T-helper 17 cell (primary cell): ENCODE measurements at regions not wholly inside any gene's neighbourhood (a gene's known extent, or its start where the extent isn't known, plus 50 kb on each side); places are given as distances from the start of the nearest gene placed in this dataset.

Source experiments
- ATAC-seq: fragments of 150-1000 bp; cut with Tn5 transposase; 2 replicates; pipeline ENCODE4 v1.10.0; 2021; ENCODE audit warnings: mild to moderate bottlenecking, moderate library complexity
- DNase-seq, 3 donors: peaks; one replicate each; pipeline versions ENCODE4 v3.0.0 to v3.0.0-alpha.2; 2020 to 2021
- H3K9me3 ChIP-seq: one replicate; pipeline ENCODE4 v1.7.0; 2013; ENCODE audit warnings: low read length, mild to moderate bottlenecking; ENCODE audit not compliant: control insufficient read depth, poor library complexity, severe bottlenecking
- H3K27ac Mint-ChIP-seq: one replicate; pipeline ENCODE4 v1.8.0; 2022; ENCODE audit warnings: mild to moderate bottlenecking, moderate library complexity, mixed read lengths
- H3K27me3 Mint-ChIP-seq: one replicate; pipeline ENCODE4 v1.8.0; 2022; ENCODE audit warnings: mixed read lengths
- H3K36me3 Mint-ChIP-seq: one replicate; pipeline ENCODE4 v1.8.0; 2022; ENCODE audit warnings: low read depth, mixed read lengths
- H3K4me1 Mint-ChIP-seq: one replicate; pipeline ENCODE4 v1.8.0; 2022; ENCODE audit warnings: mild to moderate bottlenecking, mixed read lengths
- H3K4me3 Mint-ChIP-seq: one replicate; pipeline ENCODE4 v1.8.0; 2022; ENCODE audit warnings: mild to moderate bottlenecking, moderate library complexity, mixed read lengths

DNA sequence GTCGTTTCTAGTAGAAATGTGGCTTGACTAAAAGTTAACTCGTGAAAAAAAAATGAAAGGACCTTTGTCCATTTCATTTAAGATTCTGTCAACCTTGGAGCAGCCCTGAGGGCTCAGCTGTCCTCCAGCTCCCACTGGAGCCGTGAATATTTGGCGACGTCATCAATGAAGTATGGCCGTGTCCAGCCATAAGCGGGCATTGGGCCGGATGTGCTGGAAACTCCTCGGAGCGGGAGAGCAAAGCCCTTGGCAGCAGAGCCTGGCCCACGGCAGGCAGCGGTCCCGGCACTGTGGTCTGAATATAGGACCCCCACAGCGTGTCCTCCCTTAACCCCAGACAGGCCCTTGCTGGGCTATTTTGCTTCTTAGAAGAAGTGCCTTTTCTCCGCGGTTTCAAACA lies 50.0 kb downstream of the JAKMIP3 start:
- peaks cover 20% of the 10 kb centered on the region for H3K27me3 Mint-ChIP-seq
- H3K9me3 ChIP-seq = no peaks in the 10 kb centered on the region
- peaks cover 2% of the 10 kb centered on the region for H3K36me3 Mint-ChIP-seq
- H3K4me3 Mint-ChIP-seq = no peak overlapping the region
- ATAC-seq = no peak
- DNase-seq = peak in 1 of 3 donors; percentile 4
- H3K27ac Mint-ChIP-seq = no peak overlapping the region
- H3K4me1 Mint-ChIP-seq = peaks cover 2% of the 10 kb centered on the region

DNA sequence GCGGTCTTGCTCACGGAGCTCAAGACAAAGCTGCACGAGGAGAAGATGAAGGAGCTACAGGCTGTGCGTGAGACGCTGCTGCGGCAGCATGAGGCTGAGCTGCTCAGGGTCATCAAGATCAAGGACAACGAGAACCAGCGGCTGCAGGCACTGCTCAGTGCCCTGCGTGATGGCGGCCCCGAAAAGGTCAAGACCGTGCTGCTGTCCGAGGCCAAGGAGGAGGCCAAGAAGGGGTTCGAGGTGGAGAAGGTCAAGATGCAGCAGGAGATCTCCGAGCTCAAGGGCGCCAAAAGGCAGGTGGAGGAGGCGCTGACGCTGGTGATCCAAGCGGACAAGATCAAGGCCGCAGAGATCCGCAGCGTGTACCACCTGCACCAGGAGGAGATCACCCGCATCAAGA lies 51.4 kb downstream of the JAKMIP3 start:
- peaks cover 23% of the 10 kb centered on the region for H3K27me3 Mint-ChIP-seq
- H3K9me3 ChIP-seq = no peaks in the 10 kb centered on the region
- H3K36me3 Mint-ChIP-seq = peaks cover 2% of the 10 kb centered on the region
- peaks cover 2% of the 10 kb centered on the region for H3K4me1 Mint-ChIP-seq
- no peak overlapping the region for H3K4me3 Mint-ChIP-seq
- H3K27ac Mint-ChIP-seq = no peak overlapping the region
- DNase-seq (peak in 1 of 3 donors; percentile 3), ATAC-seq (no peak)

DNA sequence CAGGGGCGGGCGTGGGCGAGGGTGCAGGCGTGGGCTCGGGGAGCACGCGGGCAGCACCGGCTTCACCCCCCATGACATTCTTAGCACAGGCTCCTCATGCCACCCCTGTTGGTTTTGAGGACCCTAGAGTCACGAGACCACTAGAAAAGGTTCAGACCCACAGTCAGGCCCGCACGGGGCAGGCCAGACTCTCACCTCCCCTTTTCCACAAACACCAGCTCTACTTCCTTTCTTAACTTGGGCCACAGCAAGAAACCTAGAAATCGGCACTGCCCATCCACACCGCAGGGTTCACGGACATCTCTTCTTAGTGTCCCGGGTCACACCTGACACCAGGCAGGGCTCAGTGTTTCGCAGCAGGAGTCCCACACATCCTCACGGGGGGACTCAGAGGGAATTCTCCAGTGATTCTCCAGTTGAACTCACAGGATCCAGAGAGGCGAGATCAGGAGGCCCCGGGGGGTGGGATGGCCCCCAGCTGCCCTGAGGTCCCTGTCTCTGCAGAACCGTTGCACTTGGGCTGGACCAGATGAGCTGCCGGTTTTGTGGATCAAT lies 52.0 kb downstream of the JAKMIP3 start:
- H3K4me1 Mint-ChIP-seq = peaks cover 2% of the 10 kb centered on the region
- peaks cover 2% of the 10 kb centered on the region for H3K36me3 Mint-ChIP-seq
- H3K27me3 Mint-ChIP-seq = peaks cover 23% of the 10 kb centered on the region
- no peak for DNase-seq
- no peak overlapping the region for H3K27ac Mint-ChIP-seq
- H3K4me3 Mint-ChIP-seq = no peak overlapping the region
- H3K9me3 ChIP-seq = no peaks in the 10 kb centered on the region
- ATAC-seq = no peak

DNA sequence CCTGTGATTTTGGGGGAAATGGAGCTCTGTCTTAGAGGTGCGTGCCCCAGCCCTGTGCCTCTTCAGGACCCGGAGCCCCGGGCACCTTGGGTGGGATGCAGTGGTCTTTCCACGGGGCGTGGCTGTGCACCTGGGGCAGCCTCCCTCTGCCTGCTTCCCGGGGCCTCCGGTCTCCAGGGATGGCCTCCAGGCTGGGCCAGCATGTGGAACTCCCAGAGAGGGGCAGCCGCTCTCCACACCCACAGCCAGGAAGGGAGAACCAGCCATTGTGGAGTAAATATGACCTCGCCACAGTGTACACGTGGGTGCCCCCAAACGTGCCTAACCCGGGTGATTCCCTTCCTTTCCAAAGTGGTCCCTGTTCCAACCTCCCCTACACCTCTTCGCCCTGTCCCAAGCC lies 52.6 kb downstream of the JAKMIP3 start:
- Mint-ChIP-seq H3K36me3 (peaks cover 2% of the 10 kb centered on the region), H3K27ac (no peak overlapping the region), H3K4me3 (no peak overlapping the region), H3K27me3 (peaks cover 23% of the 10 kb centered on the region), H3K4me1 (peaks cover 2% of the 10 kb centered on the region)
- H3K9me3 ChIP-seq = no peaks in the 10 kb centered on the region
- no peak for ATAC-seq
- DNase-seq = no peak

DNA sequence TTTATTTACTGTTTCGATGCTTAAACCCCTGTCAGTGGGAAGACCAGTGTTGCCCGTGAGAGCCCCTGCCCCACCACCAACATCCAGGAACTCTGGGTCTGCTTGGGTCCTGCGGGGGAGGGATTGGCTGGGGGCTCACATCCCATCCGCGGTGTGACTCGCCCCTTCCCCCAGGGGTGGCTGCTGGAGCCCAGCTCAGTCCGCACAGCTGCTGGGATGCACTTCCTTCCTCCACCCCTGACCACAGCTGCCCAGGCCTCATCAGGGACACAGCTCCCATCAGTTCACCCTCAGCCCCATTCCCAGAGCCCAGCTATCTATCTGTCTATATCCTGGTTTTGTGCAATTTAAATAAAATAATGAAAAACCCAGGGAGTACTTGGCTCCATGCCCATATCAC lies 54.5 kb downstream of the JAKMIP3 start:
- H3K27ac Mint-ChIP-seq = no peak overlapping the region

DNA sequence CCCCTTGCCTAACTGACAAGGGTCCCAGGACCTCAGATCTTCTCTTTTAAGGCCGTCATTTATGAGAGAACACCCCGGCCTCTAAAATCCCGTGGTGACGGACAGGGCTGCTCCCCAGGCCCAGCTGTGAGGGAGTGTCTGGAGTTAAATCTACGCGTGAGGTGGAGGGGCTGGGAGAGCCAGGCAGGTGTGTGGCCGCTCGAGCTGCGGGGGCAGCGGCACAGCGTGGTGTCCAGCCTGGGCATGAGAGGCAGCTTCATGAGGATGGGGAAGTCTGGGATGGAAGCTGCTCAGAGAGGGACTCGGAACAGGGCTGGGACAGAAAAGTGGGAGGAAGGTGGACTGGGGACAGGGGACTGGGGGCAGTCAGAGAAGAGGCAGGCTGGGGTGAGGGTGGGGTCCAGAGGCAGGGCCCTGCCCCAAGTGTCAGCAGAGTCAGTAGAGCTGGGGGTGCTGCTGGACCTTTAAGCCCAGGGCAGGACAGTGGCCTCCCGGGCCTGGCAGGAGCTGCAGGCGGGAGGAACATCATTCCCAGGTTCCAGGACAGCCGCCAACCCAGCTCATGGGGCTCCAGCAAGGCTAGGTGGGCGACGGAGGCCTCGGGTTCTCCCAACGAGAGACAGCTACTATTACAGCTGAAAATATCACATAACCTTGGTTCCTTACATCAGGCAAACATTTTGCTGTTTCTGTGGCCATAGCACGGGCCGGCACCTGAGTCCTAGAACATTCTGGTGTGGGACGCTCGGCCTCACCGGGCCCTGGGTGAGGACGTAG lies 55.2 kb downstream of the JAKMIP3 start:
- H3K9me3 ChIP-seq = no peaks in the 10 kb centered on the region
- ATAC-seq = no peak
- peaks cover 36% of the 10 kb centered on the region for H3K27me3 Mint-ChIP-seq
- H3K4me3 Mint-ChIP-seq = no peak overlapping the region
- no peak overlapping the region for H3K27ac Mint-ChIP-seq
- H3K36me3 Mint-ChIP-seq = peaks cover 2% of the 10 kb centered on the region
- peak in 1 of 3 donors; percentile 2 for DNase-seq
- H3K4me1 Mint-ChIP-seq = peaks cover 2% of the 10 kb centered on the region

More for the DNA sequence above, 54.5 kb downstream of the JAKMIP3 start:
- ATAC-seq (no peak), DNase-seq (peak in 1 of 3 donors; percentile 7)
- Mint-ChIP-seq H3K4me3 (no peak overlapping the region), H3K27me3 (peaks cover 36% of the 10 kb centered on the region), H3K36me3 (peaks cover 2% of the 10 kb centered on the region), H3K4me1 (peaks cover 2% of the 10 kb centered on the region)
- H3K9me3 ChIP-seq = no peaks in the 10 kb centered on the region

DNA sequence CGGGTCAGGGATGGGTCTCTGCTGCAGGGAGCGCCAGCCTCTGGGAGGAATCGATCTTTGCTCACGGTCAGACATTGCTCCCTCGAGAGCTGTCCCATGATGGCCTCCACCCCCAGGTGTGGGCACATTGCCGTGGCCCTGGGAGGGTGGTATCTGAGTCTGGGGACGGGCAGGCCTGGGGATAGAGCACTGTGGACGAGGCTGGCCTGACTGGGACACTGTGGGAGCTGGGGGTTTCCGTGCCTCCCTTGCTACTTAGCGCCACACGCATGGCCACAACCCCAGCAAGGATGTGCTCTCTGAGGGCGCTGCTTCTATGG lies 55.7 kb downstream of the JAKMIP3 start:
- Mint-ChIP-seq H3K4me3 (no peak overlapping the region), H3K4me1 (peaks cover 2% of the 10 kb centered on the region), H3K27ac (no peak overlapping the region), H3K27me3 (peaks cover 36% of the 10 kb centered on the region), H3K36me3 (peaks cover 2% of the 10 kb centered on the region)
- ATAC-seq = no peak
- no peak for DNase-seq
- H3K9me3 ChIP-seq = no peaks in the 10 kb centered on the region

DNA sequence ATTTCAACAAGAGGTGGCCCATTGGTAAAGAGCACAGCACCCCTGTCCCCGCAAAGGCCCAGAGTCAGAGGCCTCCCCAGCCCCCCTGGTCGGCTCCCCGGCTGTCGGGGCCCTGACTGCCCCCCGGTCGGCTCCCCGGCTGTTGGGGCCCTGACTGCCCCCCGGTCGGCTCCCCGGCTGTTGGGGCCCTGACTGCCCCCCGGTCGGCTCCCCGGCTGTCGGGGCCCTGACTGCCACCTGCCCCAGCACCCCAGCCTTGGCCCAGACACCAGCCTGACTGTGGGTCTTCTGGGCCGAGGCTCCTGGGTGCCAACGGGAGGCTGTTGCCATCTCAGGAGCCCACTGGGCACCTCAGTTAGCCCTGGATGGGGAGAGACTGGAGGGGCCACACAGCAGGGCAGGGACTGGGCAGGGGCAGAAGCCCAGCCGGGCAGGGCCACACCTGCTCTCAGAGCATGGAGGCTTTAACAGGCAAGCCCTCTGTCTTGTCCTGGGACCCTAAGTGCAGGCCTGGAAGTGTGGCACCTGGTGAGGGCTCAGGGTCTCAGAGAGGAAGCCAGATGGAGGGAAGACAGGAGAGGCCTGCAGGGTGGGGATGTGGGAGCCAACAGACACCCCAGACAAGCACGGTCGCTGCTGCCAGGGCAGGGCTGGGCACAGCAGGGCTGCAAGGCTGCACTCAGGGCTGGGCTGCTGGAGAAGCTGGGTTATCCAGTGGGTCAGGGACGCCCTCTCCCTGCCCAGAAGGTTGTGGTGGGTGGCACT lies 56.5 kb downstream of the JAKMIP3 start:
- H3K9me3 ChIP-seq = no peaks in the 10 kb centered on the region
- Mint-ChIP-seq H3K27ac (no peak overlapping the region), H3K4me3 (no peak overlapping the region), H3K4me1 (peaks cover 2% of the 10 kb centered on the region), H3K27me3 (peaks cover 31% of the 10 kb centered on the region), H3K36me3 (peaks cover 2% of the 10 kb centered on the region)
- no peak for DNase-seq
- no peak for ATAC-seq

DNA sequence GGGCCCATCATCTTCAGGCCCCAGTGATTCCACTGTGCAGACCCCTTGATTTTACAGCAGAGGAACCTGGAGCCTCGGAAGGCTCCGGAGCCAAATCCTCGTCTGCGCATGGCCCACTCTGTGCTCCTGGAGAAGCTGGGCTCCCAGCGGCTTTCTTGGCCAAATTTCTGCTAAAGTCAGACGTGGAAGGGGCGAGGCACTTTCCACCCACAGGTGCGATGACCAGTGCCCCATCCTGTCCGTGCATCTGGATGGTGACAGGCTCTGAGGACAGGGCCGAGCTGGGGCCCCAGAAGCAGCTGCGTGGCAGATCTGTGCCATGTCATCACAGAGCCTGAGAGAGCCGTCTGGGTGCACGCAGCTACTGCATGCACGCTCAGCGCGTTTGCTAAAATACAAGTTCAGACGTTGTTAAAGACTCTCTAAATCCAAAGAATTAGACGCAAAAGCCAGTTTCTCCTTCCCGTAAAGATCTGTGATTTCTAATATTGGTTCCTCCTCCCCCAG lies 57.2 kb downstream of the JAKMIP3 start:
- Mint-ChIP-seq H3K4me1 (peaks cover 2% of the 10 kb centered on the region), H3K4me3 (no peak overlapping the region), H3K36me3 (peaks cover 2% of the 10 kb centered on the region), H3K27ac (no peak overlapping the region), H3K27me3 (peaks cover 31% of the 10 kb centered on the region)
- DNase-seq = no peak
- no peaks in the 10 kb centered on the region for H3K9me3 ChIP-seq
- no peak for ATAC-seq

DNA sequence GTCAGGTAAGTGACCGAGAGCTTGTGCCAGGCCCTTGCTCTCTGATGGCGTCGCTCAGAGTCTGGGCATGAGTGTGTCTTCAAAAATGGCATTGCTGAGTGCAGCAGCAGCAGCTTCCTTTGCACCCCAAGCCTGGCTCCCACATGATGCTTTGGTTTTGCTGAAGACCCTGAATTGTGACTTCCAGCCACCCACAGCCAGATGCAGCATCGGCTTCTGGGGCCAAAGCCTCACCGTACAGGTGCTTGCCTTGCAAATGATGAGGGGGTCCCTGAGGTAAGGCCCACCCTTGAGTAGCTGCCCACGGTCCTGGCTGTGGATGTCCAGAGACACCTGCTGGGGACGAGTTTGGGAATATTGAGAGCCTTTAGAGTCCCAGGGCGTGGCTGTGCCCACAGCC lies 57.9 kb downstream of the JAKMIP3 start:
- no peak for DNase-seq
- Mint-ChIP-seq H3K4me1 (peaks cover 2% of the 10 kb centered on the region), H3K4me3 (no peak overlapping the region), H3K36me3 (peaks cover 1% of the 10 kb centered on the region), H3K27me3 (peaks cover 30% of the 10 kb centered on the region), H3K27ac (no peak overlapping the region)
- no peak for ATAC-seq
- H3K9me3 ChIP-seq = no peaks in the 10 kb centered on the region

DNA sequence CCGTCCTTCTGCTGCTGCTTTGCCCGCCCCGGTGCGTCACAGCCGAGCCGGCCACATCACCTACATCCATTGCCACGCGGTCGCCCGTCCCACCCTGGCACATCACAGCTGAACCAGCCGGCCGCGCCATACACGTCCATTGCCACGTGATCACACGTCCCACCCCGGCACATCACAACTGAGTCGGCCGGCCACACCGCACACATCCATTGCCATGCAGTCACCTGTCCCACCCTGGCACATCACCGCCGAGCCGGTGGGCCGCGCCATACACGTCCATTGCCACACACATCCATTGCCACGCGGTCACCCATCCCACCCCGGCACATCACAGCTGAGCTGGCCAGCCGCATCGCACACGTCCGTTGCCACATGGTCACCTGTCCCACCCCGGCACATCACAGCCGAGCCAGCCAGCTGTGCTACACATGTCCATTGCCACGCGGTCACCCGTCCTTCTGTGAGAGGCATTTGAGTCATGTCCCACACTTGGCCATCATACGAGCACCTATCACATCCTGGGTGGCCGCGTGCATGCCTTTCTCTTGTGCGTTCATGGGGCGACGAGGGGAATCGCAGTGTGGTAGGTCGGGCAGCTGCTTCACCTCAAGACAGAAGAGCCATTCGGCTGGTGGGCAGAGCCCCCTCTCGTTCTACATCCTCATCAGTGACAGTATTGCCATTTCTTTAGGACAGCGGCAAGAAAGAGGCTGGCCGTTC lies 58.6 kb downstream of the JAKMIP3 start:
- Mint-ChIP-seq H3K36me3 (no peaks in the 10 kb centered on the region), H3K27me3 (peaks cover 25% of the 10 kb centered on the region), H3K4me3 (no peak overlapping the region), H3K27ac (no peak overlapping the region), H3K4me1 (peaks cover 2% of the 10 kb centered on the region)
- H3K9me3 ChIP-seq = no peaks in the 10 kb centered on the region
- no peak for DNase-seq
- no peak for ATAC-seq

DNA sequence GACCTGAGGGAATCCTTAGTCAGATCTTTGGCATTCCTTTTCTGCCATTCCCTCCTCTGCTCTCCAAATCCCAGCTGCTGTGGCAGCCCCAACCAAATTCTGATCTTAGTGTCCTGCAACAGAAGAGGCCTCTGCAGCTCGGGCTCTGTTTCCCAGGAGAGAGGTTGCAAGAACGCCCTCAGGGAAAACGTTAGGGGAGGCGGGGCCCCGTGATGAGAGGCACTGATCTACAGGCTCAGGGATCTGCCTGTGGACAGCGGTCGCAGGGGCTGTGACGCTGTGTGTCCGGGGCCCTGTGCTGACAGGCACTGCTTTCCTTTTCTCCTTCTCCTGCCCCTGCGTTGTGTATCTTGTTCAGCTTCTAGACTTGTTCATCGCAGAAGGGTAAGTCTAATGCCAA lies 57.3 kb upstream of the DPYSL4 start:
- Mint-ChIP-seq H3K27ac (no peak overlapping the region), H3K4me3 (no peak overlapping the region), H3K27me3 (peaks cover 35% of the 10 kb centered on the region), H3K4me1 (no peaks in the 10 kb centered on the region), H3K36me3 (no peaks in the 10 kb centered on the region)
- DNase-seq (no peak), ATAC-seq (no peak)
- H3K9me3 ChIP-seq = no peaks in the 10 kb centered on the region
